CD1c-positive myeloid dendritic cell (primary cell): ENCODE measurements at regions not wholly inside any gene's neighbourhood (a gene's known extent, or its start where the extent isn't known, plus 50 kb on each side); places are given as distances from the start of the nearest gene placed in this dataset.
"Not testable (repeated sequence)": the region's sequence is repeated elsewhere in the genome, so short reads cannot be mapped to it uniquely, and the experiment has no call there.

Experiments used
- DNase-seq: peaks from one replicate; pipeline ENCODE4 v3.0.0-alpha.2; 2016; ENCODE audit errors: extremely low spot score

DNA sequence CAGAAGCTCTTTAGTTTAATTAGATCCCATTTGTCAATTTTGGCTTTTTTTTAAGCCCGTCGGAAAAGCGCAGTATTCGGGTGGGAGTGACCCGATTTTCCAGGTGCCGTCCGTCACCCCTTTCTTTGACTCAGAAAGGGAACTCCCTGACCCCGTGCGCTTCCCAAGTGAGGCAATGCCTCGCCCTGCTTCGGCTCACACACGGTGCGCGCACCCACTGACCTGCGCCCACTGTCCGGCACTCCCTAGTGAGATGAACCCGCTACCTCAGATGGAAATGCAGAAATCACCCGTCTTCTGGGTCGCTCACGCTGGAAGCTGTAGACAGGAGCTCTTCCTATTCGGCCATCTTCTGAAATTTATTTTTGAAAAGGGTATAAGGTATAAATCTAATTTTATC, 433.4 kb upstream of the NRG3 start:
- not testable (repeated sequence) for DNase-seq

DNA sequence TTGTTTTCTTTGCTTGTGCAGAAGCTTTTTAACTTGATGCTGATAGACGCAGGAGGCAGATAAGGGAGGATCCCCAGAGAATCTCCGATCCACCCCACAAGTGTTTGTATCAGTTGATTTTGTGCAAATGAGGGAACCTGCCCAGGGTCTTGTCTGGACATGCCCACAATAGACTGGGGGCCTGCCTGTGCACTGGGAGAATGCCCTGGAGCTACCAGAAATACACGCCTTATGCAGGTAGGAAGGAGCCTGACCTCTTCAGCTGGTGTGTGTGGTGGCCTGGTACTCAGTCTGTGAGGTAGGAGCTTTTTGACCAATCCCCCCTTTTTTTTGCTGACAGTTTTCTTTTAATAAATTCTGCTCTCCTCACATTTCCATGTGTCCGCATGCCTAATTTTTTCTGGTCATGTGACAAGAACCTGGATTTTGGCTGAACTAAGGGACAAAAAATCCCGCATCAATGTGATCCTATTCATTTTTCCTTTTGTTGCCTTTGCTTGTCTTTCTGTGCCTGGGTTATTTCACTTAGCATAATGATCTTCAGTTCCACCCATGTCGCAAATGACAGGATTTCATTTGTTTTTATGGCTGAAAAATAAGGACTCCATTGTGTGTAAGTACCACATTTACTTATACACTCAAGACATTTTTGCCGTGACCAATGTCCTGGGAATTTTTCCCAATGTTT, 430.6 kb upstream of the NRG3 start:
- no peak for DNase-seq

DNA sequence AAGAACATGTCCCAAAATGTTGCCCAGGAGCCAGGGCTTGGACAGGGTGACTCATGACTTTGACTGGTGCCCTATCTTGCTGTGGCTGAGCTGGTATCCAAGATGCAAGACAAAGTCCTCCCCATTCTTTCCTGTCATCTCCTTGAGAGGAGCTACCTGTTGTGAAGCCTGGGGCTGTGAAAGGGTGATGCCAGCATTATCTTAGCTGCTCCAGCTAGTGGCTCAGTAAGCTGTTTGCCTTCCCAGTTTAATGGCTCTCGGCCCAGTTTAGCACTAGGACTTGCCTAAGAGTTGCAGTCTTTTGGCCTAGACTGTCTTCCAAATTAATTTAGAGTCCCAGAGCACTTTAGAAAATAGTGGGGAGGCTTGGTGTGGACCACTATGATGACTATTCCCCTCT, 424.3 kb upstream of the NRG3 start:
- DNase-seq: no peak

DNA sequence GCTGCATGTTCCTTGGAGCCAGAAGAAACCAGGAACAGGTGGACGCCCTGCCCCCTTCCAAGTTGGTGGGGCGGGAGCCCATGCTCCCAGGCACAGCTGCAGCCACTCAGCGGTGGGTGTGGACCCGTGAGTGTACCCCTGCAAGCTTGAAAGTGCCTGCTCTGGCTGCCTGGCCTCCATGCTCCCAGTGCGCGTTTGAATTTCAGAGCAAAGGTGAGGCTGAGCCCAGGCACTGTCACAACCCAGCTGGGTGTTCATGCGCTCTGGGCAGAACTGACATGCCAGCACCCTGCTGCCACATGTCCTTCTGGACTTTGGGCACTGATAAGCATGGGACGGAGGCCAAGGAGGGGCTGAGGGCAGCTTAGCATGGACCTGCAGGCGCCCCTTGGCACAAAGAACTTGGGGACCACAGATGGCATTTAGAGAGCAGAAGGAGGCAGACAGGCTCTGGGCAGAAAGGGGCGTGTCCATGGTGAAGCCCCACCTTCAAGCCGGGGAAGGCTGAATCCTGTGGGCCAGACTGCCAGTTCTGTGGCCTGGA, 402.0 kb upstream of the NRG3 start:
- no peak for DNase-seq

DNA sequence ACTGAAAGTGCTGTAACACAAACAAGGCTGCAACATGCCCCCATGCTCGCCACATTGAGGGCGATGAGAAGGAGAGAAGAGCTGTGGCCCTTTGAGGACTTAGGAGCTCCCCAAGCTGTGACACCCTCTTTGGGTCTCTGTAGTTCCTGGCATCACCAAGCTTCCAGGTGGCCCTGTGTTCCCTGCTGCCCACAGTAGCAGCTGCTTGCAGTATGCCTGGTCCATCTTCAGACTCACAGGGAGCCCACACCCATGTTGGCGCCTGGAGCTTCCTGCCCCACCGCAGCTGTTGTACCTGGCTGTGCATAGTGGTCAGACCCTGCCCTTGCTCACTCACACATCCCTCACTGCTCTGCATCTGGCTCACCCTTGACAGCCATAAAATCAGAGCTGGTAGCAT, 401.2 kb upstream of the NRG3 start:
- no peak for DNase-seq

DNA sequence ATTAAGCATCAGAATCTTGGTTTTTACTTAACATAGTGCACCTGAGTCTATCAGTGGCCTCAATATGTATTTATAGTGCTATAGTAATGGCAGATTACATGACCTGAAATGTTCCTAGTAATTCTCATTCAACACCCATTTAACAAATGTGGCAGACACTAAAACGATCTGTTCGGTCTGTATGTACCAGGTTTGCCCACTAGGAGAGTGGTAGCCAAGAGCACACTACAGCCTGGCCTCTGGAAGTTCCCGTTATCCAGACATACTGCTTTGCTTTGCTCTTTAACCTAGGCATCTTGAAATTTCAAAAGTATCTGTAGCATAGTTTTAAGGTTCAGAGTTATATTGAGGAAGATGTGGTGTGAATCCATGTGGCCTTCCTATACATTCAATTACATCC, 395.7 kb upstream of the NRG3 start:
- DNase-seq: no peak

DNA sequence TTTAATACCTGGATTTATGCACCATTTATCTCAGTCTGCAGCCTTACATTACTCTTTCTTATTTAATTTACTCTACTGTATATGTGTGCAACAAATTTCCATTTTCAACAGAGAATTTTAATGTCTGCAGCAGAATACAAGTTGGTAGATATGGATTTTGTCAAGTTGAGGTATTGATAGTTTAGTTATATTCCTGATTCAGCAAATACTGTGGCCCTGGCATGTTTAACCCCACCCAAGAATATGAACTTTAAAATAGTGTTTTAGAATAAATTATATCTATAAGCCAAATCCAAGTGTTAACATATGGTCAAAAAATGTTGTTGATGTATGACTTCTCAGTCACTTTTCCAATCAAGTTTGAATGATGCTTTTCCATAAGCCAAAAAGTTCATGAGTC, 378.4 kb upstream of the NRG3 start:
- DNase-seq: no peak

DNA sequence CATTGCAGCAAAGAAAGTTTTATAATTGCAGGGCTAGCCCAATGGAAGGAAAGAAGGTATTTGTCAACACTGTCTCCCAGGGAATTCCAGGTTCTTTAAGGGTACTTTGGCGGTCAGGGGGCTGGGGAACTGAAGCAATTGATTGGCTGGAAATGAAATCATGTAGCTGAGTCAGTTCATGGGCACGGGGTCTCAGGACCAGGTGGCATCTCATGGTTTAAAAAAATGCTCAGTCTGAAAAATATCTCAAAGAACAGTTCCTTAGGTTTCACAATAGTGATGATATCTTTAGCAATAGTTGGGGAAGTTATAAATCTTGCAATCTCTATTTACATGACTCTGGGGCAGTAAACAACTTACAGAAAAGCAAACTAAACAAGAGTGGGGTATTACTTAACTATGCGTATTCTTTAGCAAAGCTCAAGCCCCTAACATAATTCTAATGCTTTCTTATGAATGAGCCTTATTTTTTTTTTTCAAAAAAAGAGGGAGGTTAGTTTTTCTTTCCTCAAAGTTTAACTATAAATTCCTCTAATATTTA, 376.9 kb upstream of the NRG3 start:
- DNase-seq: no peak

DNA sequence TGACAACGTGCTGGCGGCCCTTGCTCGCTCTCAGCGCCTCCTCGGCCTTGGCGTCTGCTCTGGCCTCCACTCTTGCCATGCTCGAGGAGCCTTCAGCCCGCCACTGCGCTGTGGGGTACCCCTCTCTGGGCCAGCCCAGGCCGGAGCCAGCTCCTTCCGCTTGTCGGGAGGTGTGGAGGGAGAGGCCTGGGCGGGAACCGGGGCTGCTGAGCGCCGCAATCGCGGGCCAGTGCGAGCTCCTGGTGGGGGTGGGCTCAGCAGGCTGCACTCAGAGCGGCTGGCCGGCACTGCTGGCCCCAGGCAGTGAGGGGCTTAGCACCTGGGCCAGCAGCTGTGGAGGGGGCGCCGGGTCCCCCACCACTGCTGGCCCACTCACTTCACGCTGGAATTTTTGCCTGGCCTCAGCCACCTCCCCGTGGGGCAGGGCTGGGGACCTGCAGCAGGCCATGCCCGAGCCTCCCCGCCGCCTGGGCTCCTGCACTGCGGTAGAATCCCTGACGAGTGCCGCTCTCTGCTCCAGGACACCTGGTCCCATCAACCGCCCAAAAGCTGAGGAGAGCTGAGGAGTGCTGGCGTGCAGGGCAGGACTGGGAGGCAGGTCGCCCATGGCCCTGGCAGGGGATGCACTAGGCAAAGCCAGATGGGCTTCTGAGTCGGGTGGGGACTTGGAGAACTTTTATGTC, 372.2 kb upstream of the NRG3 start:
- DNase-seq: no peak

DNA sequence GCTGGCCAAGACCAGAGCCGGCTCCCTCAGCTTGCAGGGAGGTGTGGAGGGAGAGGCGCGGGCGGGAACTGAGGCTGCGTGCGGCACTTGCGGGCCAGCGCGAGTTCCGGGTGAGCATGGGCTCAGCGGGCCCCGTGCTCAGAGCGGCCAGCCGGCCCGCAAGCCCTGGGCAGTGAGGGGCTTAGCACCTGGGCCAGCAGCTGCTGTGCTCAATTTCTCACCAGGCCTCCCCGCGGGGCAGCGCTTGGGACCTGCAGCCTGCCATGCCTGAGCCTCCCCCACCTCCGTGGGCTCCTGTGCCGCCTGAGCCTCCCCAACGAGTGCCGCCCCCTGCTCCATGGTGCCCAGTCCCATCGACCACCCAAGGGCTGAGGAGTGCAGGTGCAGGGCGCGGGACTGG, 369.2 kb upstream of the NRG3 start:
- not testable (repeated sequence) for DNase-seq

DNA sequence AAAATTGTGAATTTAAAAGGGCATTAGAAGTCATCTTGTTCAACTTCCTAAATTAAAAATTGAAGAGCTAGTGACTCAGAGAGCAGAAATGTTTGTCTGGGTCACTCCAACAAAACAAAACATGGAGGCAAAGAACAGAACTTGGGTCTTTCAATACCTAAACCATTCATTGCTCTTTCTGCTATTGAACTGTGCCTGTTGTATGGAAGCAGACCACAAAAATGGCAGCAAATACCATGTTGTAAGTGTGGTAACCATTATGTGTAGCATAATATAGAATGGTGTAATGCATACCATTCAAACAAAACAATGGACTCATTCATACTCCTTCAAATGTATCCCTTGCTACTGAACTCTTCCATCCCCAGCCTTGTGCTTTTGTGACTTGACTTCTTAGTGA, 360.2 kb upstream of the NRG3 start:
- DNase-seq: no peak

DNA sequence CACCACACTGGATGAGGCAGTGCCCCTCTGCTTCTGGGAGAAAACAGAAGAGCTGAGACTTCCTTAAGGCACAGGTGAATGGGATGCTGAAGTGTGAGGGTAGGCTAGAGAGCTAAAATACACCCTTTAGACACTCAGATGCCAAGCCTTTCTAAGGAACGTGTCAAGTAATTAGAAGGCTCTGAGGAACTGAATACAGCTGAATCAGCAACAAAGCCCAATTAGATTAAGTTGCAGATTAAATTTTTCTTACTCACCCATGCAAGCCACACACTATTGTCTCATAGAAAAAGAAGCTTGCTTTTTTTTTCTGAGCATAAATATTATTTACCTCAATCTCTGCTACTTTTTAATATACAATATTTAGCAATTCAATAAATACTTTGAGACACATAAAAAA, 354.3 kb upstream of the NRG3 start:
- no peak for DNase-seq

DNA sequence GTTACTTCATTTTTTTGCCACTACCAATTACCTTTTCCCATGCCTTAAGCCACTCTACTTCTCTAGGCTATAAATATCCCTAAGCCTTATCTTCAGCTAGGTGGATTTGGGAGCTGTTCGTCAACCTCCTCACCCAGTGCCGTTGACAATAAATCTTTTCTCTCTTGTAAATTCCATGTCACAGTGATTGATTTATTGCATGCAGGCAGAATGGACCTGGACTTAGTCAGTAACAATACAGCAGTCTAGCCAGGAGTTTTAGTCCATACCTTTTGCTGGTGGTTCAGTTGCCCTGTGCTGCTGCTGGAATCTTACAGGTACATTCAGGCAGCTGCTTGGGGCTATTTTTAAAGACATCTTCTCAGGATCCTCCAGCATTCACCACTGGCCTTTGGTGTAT, 350.5 kb upstream of the NRG3 start:
- DNase-seq: no peak

DNA sequence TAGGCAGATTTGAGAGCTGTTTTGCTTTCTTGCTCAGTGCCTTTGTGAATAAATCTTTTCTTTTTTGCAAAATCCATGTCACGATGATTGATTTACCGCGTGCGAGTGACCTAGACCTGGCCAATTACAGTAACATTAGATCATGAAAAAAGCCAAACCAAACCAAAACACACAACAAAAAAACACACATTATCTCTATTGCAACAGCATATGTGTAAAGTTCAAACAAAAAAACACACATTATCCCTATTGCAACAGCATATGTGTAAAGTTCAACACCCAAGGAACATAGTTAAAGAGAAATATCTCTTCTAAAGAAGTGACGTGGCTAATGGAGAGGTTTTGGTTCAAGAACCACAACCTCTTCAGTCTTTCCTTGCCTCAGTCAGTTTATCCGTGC, 342.6 kb upstream of the NRG3 start:
- DNase-seq: no peak

DNA sequence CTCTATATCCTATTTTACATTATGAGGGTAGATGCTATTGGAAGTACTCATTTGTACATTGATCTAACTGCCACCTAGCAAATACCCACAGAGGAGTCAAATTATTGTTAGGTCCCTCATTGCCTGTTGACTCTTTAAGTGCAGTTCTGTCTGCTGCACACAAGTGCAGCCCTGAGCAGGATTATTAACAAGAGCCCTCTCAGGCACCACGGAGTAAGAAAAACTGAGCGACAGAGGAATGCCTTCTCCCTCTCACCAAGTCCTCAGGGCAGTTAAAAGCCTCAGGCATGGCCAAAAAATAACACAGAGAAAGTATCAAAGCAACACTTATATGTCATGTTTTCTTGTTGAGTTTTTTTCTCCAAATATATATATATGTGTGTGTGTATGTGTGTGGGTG, 340.0 kb upstream of the NRG3 start:
- DNase-seq: no peak

DNA sequence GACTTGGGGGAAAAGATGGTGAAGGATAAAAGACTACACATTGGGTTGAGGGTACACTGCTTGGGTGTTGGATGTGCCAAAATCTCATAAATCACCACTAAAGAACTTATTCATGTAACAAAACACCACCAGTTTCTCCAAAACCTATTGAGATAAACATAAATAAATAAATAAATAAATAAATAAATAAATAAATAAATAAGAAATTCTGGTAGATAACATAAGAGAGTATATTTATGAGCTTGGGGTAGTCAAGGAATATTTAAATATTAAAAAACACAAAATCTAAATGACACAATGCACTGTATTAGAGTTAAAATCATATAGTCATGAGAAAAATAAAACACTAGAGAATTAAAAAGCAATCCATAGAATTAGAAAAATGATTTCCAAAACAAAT, 333.5 kb upstream of the NRG3 start:
- no peak for DNase-seq

DNA sequence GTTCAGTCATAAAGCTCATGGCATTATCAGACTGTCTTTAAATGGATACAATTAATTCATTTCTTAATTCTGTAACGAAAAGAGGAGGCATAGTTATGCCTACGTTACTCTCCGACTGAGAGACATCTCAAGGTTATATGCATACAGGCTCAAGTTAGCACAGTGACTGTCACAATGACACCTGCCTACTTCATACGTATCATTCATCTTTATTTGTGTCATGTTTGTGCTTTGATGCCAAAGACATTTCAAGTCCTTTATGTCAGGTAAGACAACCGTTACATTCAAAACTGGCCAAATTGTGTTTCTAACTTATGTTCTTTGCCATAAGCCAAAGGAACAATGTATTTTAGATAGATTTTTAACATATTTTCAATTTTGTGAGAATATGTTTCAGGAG, 328.8 kb upstream of the NRG3 start:
- no peak for DNase-seq

DNA sequence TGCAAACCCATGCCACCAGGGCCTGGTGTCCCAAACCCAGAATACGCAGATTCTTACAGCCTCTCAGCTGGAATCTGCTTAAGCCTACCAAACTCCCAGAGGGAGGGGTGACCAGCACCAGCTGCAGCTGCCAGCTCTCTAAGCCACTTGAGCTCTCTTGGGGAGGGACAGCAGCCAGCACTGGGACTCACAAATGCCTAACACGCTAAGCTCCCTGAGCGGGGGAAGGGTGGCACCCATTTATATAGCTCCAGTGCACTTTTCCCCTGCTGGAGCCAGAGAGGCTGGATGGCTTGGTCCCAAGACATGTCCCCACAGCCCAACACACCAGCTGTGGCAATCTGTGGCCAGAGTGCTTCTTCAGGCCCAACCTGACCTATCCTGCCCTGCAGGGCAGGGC, 326.8 kb upstream of the NRG3 start:
- DNase-seq: no peak

DNA sequence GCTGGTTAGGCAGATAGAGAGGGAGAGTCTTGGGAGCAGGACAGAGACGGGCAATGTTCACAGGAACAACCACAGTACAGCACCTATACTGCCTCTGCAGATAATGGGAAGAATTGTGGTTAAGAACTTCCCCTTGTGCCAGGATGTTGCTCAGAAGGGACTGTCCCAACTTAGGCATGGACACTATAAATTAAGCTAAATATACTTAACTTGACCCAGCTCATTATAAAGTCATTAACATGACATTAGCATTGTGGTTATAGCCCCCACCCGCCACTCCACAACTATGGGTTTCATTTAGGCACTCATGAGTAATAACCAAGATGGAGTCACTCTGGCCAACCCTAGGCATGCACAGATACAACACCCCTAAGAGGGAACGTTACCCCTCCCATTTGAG, 310.9 kb upstream of the NRG3 start:
- no peak for DNase-seq

DNA sequence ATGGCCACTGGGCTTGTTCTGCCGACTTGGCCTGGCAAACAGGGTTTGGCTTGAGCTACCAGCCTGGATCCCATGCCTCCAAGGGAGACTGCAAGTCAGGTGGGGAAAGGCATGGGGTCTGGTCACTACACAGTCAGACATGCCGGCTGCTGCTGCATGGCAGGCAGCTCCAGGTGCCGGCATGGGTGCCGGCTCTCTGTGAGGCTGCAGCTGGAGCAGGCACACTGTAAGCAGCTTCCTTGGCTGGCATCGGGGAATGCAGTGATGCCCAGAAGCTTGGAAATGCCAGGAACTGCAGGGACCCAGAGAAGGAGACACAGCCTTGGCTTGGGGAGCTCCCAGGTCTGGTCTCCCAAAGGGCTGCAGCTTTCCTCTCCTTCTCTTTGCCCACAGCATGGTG, 305.5 kb upstream of the NRG3 start:
- DNase-seq: no peak

DNA sequence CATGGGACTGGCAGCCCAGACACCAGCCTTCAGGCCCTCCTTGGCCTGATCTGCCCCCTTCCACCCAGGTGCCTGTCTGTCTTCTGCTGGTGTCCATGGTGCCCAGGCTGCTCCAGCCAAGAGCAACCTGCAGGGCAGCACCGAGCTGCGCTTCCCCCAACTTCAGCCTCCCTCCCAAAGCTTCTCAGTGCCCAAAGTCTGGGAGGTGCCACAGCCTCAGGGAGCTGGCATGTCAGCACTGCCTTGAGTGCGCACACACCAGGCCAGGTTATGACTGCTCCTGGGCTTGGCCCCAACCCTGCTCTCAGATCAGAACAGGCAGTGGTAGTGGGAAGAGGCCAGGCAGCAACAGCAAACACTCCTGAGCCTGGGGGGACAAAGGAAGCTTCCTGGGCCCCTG, 304.6 kb upstream of the NRG3 start:
- DNase-seq: no peak

DNA sequence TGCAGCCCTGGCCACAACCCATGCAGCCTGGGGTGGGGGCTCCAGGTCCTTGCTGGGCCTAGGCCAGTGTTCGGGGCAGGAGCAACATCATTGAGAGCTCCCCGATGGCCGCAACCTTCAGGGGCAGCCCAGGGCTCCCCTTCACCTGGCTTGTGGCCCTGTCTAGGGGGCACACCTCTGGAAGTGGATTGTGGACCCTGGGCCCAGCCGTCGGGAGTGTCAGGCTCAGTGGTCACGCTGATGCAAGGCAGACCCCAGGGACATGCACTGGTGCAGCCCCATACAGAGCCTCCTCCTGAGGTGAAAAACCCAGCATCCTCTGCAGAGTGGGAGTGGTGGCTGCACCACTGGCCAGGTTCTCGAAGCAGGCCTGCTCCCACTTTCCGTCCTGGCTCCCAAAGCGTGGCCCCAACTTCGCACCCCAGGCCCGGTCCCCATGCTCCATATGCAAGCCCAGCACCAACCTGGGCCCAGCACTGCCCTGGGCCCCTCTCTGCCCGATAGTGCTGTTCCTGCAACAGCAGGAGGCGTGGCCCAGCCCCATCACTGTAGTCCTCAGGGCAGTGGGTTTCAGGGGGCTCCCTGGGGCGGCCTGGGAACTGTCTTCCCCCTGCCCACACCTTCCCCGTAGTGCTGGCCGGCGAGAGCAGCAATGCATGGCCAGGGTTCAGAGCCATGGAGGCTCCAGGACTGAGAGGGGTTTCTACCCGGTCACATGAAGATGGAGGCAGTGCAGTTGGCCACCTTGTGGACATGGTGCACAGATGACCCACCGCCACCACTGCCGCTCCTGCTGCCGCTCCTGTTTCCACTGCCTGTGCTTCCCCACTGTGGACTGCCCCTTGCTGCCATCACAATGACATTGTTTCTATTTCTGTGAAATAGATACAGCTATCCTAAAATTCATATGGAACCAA, 303.9 kb upstream of the NRG3 start:
- DNase-seq: no peak
